Suprapubic skin (tissue), 4 donors: ENCODE measurements at regions not wholly inside any gene's neighbourhood (a gene's known extent, or its start where the extent isn't known, plus 50 kb on each side); places are given as distances from the start of the nearest gene placed in this dataset.

Experiments used
- DNase-seq, 2 donors: peaks; one replicate each; pipeline ENCODE4 v3.0.0-alpha.2; 2019; ENCODE audit warnings: low spot score in 2 of 2
- H3K27ac ChIP-seq: fragments of 200-600 bp; sonication (generic); one replicate; pipeline ENCODE4 v1.5.1; 2019
- H3K27me3 ChIP-seq: fragments of 200-600 bp; sonication (generic); one replicate; pipeline ENCODE4 v1.5.1; 2019
- H3K36me3 ChIP-seq: fragments of 200-600 bp; sonication (generic); one replicate; pipeline ENCODE4 v1.5.1; 2019
- H3K4me1 ChIP-seq: fragments of 200-600 bp; sonication (generic); one replicate; pipeline ENCODE4 v1.5.1; 2019
- H3K4me3 ChIP-seq: fragments of 200-600 bp; sonication (generic); one replicate; pipeline ENCODE4 v1.5.1; 2019; ENCODE audit warnings: mild to moderate bottlenecking
- H3K9me3 ChIP-seq: fragments of 200-600 bp; sonication (generic); one replicate; pipeline ENCODE4 v1.5.1; 2019
- CTCF ChIP-seq, 2 donors: fragments of 200-600 bp in 1 of 2; fragments of 450-650 bp in 1 of 2; sonication (generic) in 1 of 2; IDR thresholded peaks; one replicate each; pipeline ENCODE4 v1.5.1; 2016 to 2019; ENCODE audit warnings: antibody characterized with exemption in 2 of 2, mild to moderate bottlenecking in 1 of 2, moderate library complexity in 1 of 2
- EP300 ChIP-seq: sonication (generic); formaldehyde crosslinking; IDR thresholded peaks from one replicate; pipeline ENCODE4 v1.6.1; 2017; ENCODE audit warnings: antibody characterized with exemption
- POLR2A ChIP-seq, 2 donors: fragments of 450-650 bp; IDR thresholded peaks; one replicate each; pipeline ENCODE4 v1.6.1; 2017; ENCODE audit warnings: antibody characterized with exemption in 2 of 2, mild to moderate bottlenecking in 2 of 2, moderate library complexity in 2 of 2
- POLR2AphosphoS5 ChIP-seq, 3 donors: sonication (generic); formaldehyde crosslinking; IDR thresholded peaks; one replicate each; pipeline ENCODE4 v1.6.1; 2017; ENCODE audit warnings: antibody characterized with exemption in 3 of 3
- WGBS: methylation state at CpG from one replicate; pipeline ENCODE4 v1.1.5; 2018; 5-methylcytosine and 5-hydroxymethylcytosine counted together

DNA sequence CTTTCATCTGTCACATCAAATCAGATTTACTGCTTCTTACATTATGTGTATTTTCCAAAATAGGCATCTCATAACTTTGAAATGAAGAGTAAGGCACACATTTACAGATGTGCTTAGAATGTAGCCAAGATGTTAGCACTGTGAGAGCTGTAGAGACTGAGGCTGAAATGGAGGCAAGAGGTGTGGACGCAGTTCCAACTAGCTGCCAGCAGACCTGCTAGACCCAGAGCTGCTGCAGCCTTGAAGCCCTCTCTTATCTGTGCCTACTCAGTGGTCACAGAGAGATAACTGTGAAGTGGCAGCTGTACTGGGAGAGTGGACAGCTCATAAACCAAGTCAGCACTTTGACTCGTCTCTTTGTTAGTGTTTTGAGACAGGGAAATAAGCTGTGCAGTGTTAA lies 470.9 kb downstream of the CCER1 start:
- no peak overlapping the region for H3K4me3 ChIP-seq
- 70% methylated on average over 2 of the region's 2 CpGs for WGBS
- no peak overlapping the region for H3K27ac ChIP-seq
- no peak for DNase-seq
- no peaks in the 10 kb centered on the region for H3K27me3 ChIP-seq
- H3K9me3 ChIP-seq, result no peaks in the 10 kb centered on the region
- H3K36me3 ChIP-seq, result no peaks in the 10 kb centered on the region
- TF ChIP-seq EP300, result no peak
- no peak for TF ChIP-seq POLR2AphosphoS5 (IDR thresholded peaks at IDR 0.05)
- no peak for TF ChIP-seq POLR2A (IDR thresholded peaks at IDR 0.05)
- TF ChIP-seq CTCF (IDR thresholded peaks at IDR 0.05), result no peak
- H3K4me1 ChIP-seq, result no peaks in the 10 kb centered on the region

- no peak for TF ChIP-seq CTCF (IDR thresholded peaks at IDR 0.05)
- TF ChIP-seq POLR2AphosphoS5 (IDR thresholded peaks at IDR 0.05), result no peak
- no peak for TF ChIP-seq POLR2A (IDR thresholded peaks at IDR 0.05)
- no peak for TF ChIP-seq EP300
- Histone ChIP-seq H3K36me3 (no peaks in the 10 kb centered on the region), H3K27ac (no peak overlapping the region), H3K27me3 (no peaks in the 10 kb centered on the region), H3K4me3 (no peak overlapping the region), H3K9me3 (no peaks in the 10 kb centered on the region), H3K4me1 (no peaks in the 10 kb centered on the region)
- DNase-seq, result no peak
- WGBS, result 47% methylated on average over 1 of the region's 1 CpG
These were observed 473.2 kb downstream of the CCER1 start for GRCh38 chr12:90481748-90482147.

DNA sequence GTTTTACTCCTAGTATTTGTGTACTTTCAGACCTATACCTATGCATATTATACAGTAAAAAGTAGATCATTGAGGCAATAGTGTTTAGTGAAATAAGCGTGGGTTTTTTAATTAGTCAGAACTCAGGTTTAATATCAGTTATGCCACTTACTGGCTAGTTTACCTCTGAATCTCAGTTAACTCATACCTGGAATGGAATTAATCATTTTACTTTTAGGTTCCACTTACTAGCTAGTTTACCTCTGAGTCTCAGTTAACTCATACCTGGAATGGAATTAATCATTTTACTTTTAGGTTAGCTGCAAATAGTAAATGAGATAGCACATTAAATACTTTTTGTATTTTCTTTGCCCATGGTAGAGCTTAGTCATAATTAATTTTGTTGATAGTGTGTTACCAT lies 475.7 kb downstream of the CCER1 start:
- no peaks in the 10 kb centered on the region for H3K4me1 ChIP-seq
- no peaks in the 10 kb centered on the region for H3K36me3 ChIP-seq
- TF ChIP-seq EP300, result no peak
- no peaks in the 10 kb centered on the region for H3K9me3 ChIP-seq
- H3K4me3 ChIP-seq, result no peak overlapping the region
- no peaks in the 10 kb centered on the region for H3K27me3 ChIP-seq
- DNase-seq, result no peak
- H3K27ac ChIP-seq, result no peak overlapping the region
- 92% methylated on average over 1 of the region's 1 CpG for WGBS

DNA sequence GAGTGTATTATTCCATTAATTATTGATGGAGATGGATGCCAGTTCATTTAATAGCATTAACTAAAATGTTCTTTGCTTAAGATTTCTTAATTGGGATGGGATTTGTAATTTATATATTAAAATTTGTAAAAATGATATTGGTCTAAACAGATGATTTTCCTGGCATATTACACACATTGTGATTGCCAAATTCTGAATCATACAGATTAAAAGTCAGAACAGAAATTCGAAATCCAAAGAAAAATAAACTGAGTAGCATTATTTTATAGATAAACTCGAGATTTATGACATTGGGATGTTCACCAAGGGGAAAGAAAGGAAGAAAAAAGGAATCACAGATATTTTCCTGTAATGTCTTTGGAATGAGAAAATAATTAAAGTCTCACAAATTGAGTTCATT lies 481.1 kb downstream of the CCER1 start:
- no peaks in the 10 kb centered on the region for H3K27me3 ChIP-seq
- H3K9me3 ChIP-seq, result peaks cover 2% of the 10 kb centered on the region
- no peak overlapping the region for H3K4me3 ChIP-seq
- H3K36me3 ChIP-seq, result no peaks in the 10 kb centered on the region
- no peak overlapping the region for H3K27ac ChIP-seq
- no peak for TF ChIP-seq EP300
- TF ChIP-seq POLR2A (IDR thresholded peaks at IDR 0.05), result no peak
- TF ChIP-seq CTCF (IDR thresholded peaks at IDR 0.05), result no peak
- DNase-seq, result no peak
- WGBS, result 20% methylated on average over 2 of the region's 2 CpGs
- no peaks in the 10 kb centered on the region for H3K4me1 ChIP-seq

DNA sequence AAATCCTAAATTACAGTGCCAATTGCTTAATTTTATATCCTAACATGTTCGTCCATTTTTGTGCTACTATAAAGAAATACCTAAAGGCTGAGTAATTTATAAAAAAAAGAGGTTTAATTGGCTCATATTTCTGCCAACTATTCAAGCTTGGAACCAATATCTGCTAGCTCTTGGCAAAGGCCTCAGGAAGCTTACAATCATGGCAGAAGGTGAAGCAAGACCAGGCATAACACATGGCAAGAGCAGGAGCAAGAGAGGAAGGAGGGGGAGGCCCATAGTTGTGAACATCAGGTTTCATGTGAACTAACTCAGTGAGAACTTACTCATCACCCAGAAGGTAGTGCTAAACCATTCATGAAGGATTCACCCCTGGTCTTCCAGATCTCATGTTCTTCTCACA lies 494.3 kb downstream of the CCER1 start:
- 36% methylated on average over 1 of the region's 1 CpG for WGBS
- no peak overlapping the region for H3K27ac ChIP-seq

More for the DNA sequence above, 494.3 kb downstream of the CCER1 start:
- Histone ChIP-seq H3K27me3 (no peaks in the 10 kb centered on the region), H3K9me3 (no peaks in the 10 kb centered on the region), H3K36me3 (no peaks in the 10 kb centered on the region), H3K4me3 (no peak overlapping the region), H3K4me1 (no peaks in the 10 kb centered on the region)
- no peak for TF ChIP-seq POLR2AphosphoS5 (IDR thresholded peaks at IDR 0.05)
- no peak for TF ChIP-seq CTCF (IDR thresholded peaks at IDR 0.05)
- no peak for DNase-seq
